ENCODE measurements at regions not wholly inside any gene's neighbourhood (a gene's known extent, or its start where the extent isn't known, plus 50 kb on each side); places are given as distances from the start of the nearest gene placed in this dataset.

DNA sequence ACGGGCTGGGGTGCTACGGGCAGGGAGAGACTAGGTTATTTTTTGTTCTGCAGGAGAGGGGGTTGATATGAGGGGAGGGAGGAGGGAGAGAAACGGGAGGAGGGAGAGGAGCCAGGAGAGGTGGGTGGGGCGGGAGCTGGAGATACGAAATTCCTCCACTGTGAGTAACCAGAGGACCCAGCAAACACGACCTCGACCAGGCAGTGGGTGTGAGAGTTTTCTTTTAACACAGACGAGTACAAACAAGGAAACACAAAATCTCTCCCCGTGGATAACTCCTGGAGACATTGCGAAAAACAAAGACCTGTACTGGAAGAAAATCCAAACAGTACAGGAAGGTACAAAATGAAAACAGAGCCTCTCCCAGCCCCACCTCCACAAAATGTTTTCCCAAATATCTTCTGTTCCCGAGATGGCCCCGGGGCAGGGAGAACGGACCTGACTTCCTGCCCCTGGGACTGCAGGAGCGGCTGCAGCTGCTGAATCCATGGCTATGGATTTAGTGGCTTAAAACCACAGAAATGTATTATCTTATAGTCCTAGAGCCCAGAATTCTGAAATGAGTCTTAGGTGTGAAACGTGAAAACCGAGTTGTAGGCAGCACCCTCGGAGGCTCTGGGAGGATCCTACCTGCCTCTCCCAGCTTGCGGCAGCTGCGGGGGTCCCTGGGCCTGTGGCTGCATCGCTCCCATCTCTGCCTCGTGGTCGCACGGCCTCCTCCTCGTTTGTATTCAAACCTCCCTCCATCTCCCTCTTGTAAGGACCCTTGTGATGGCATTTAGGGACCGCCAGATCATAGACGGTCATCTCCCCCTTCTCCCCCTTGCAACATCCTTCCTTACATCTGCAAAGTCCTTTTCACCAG, 82.2 kb downstream of the RIPK4 start:
- no peaks in the 10 kb centered on the region for H3K36me3 ChIP-seq (replicated peaks; ENCODE audit: low read depth, low read length)
- H3K27me3 ChIP-seq (ENCODE audit: low read depth, low read length) = no peaks in the 10 kb centered on the region
- H3K9me3 ChIP-seq (ENCODE audit: insufficient read depth, low read length) = no peaks in the 10 kb centered on the region
- no peak overlapping the region for H3K4me2 ChIP-seq (ENCODE audit: low read length)
- no peaks in the 10 kb centered on the region for H3K4me1 ChIP-seq (ENCODE audit: low read length)
- no peak overlapping the region for H2AFZ ChIP-seq (ENCODE audit: low read depth, low read length)
- H3K79me2 ChIP-seq (ENCODE audit: low read length) = no peaks in the 10 kb centered on the region
- TF ChIP-seq, protein P1, sequence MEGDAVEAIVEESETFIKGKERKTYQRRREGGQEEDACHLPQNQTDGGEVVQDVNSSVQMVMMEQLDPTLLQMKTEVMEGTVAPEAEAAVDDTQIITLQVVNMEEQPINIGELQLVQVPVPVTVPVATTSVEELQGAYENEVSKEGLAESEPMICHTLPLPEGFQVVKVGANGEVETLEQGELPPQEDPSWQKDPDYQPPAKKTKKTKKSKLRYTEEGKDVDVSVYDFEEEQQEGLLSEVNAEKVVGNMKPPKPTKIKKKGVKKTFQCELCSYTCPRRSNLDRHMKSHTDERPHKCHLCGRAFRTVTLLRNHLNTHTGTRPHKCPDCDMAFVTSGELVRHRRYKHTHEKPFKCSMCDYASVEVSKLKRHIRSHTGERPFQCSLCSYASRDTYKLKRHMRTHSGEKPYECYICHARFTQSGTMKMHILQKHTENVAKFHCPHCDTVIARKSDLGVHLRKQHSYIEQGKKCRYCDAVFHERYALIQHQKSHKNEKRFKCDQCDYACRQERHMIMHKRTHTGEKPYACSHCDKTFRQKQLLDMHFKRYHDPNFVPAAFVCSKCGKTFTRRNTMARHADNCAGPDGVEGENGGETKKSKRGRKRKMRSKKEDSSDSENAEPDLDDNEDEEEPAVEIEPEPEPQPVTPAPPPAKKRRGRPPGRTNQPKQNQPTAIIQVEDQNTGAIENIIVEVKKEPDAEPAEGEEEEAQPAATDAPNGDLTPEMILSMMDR (IDR thresholded peaks at IDR 0.05; ENCODE audit: low read depth, low read length) = no peak
- no peak for TF ChIP-seq EZH2phosphoT487 (IDR thresholded peaks at IDR 0.05; ENCODE audit: low read depth)
- no peak overlapping the region for H3K27ac ChIP-seq (ENCODE audit: low read length)
- H3K9ac ChIP-seq (ENCODE audit: low read length) = no peak overlapping the region
- H4K20me1 ChIP-seq (ENCODE audit: insufficient read depth, low read length) = no peaks in the 10 kb centered on the region
- H3K4me3 ChIP-seq (ENCODE audit: low read length) = no peak overlapping the region

DNA sequence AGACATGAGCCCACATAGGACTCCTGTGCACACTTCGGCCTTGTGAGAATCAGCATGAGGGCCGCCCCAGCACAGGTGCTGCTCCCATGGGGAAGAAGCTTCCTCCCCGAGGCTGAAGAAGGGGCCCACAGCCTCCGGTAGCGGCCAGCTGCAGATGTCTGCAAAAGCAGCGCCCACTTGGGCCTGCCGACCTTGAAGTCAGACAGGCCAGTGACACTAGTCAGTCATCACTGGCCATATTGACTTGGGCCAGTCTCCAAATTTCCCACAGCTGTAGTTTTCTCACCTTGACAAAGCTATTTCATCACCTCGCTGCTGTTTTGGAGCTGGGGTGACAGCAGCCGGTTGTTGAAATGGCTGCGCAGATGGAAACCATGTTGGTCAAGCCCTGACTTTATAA, 83.0 kb downstream of the RIPK4 start:
- Histone ChIP-seq H3K4me3 (ENCODE audit: low read length) (no peak overlapping the region), H3K79me2 (ENCODE audit: low read length) (no peaks in the 10 kb centered on the region), H3K4me1 (ENCODE audit: low read length) (no peaks in the 10 kb centered on the region), H4K20me1 (ENCODE audit: insufficient read depth, low read length) (no peaks in the 10 kb centered on the region), H3K27me3 (ENCODE audit: low read depth, low read length) (no peaks in the 10 kb centered on the region), H3K27ac (ENCODE audit: low read length) (no peak overlapping the region), H3K9me3 (ENCODE audit: insufficient read depth, low read length) (no peaks in the 10 kb centered on the region), H3K9ac (ENCODE audit: low read length) (no peak overlapping the region), H3K4me2 (ENCODE audit: low read length) (no peak overlapping the region), H2AFZ (ENCODE audit: low read depth, low read length) (no peak overlapping the region), H3K36me3 (replicated peaks; ENCODE audit: low read depth, low read length) (no peaks in the 10 kb centered on the region)
- TF ChIP-seq EZH2phosphoT487 (IDR thresholded peaks at IDR 0.05; ENCODE audit: low read depth) = no peak
- TF ChIP-seq, protein P1 (IDR thresholded peaks at IDR 0.05; ENCODE audit: low read depth, low read length) = no peak

DNA sequence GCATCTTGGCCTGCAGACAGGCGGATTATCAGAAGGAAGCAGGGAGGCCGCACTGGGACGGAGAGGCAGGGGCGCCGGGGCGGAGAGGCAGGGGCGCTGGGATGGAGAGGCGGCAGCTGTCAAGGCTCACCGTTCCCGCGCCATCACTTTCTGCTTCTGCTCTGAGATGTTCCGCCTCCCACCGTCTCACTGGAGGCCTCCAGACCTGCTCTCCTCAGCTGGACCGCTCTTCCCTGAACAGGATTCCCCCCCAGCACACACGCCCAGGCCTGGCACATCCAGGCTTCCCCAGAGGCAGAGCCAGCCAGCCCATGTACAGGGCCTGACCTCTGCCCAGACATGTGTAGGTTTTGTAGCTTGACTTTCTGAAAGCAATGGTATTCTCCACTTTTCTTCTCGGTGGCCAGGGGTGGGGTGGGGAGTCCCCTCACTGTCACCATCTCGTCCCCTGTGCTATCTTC, 84.1 kb downstream of the RIPK4 start:
- no peak overlapping the region for H3K27ac ChIP-seq (ENCODE audit: low read length)
- H3K4me3 ChIP-seq (ENCODE audit: low read length) = no peak overlapping the region
- H4K20me1 ChIP-seq (ENCODE audit: insufficient read depth, low read length) = no peaks in the 10 kb centered on the region
- H3K9ac ChIP-seq (ENCODE audit: low read length) = no peak overlapping the region
- no peak overlapping the region for H2AFZ ChIP-seq (ENCODE audit: low read depth, low read length)
- H3K27me3 ChIP-seq (ENCODE audit: low read depth, low read length) = no peaks in the 10 kb centered on the region
- H3K4me2 ChIP-seq (ENCODE audit: low read length) = no peak overlapping the region
- no peaks in the 10 kb centered on the region for H3K79me2 ChIP-seq (ENCODE audit: low read length)
- TF ChIP-seq EZH2phosphoT487 (IDR thresholded peaks at IDR 0.05; ENCODE audit: low read depth) = no peak
- TF ChIP-seq, protein P1 (IDR thresholded peaks at IDR 0.05; ENCODE audit: low read depth, low read length) = no peak
- no peaks in the 10 kb centered on the region for H3K36me3 ChIP-seq (replicated peaks; ENCODE audit: low read depth, low read length)
- H3K4me1 ChIP-seq (ENCODE audit: low read length) = no peaks in the 10 kb centered on the region
- no peaks in the 10 kb centered on the region for H3K9me3 ChIP-seq (ENCODE audit: insufficient read depth, low read length)

DNA sequence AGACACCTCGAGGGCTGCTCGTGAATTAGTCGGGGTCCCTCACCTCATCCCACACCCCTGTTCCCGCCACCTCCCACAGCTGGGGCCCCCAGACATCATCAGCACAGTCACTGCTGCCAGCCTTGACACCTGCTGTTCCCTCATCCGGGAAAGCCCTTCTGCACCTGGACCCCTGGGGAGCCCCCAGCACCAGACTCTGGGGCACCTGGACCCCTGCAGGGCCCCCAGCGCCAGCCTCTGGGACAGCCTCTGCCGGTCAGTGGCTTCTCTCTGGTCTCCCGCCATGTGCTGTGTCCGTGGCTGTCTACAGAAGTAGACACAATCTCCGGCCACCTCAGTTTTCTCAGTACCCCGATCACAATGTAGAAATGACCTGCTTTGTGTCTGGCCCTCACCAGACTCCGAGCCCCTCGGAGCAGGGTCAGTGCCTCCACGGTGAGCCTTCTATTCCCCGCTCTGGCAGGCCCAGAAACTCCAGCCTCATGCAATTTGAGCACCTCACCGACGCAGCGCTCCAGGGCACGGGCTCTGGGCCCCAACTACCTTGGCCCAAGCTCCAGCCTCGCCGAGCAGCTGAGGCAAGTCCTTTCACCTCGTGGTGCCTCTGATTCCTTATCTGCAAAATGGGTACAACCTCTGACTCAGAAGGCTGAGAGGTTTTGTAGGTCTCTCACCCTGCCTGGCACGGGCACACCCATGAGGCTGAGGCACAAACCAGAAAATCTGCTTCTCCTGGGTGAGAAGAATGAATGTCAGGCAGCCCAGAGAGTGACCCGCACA, 84.7 kb downstream of the RIPK4 start:
- Histone ChIP-seq H3K27ac (ENCODE audit: low read length) (no peak overlapping the region), H3K36me3 (replicated peaks; ENCODE audit: low read depth, low read length) (no peaks in the 10 kb centered on the region), H3K9me3 (ENCODE audit: insufficient read depth, low read length) (no peaks in the 10 kb centered on the region), H3K4me1 (ENCODE audit: low read length) (no peaks in the 10 kb centered on the region), H3K79me2 (ENCODE audit: low read length) (no peaks in the 10 kb centered on the region), H3K9ac (ENCODE audit: low read length) (no peak overlapping the region), H3K4me3 (ENCODE audit: low read length) (no peak overlapping the region), H2AFZ (ENCODE audit: low read depth, low read length) (no peak overlapping the region), H3K4me2 (ENCODE audit: low read length) (no peak overlapping the region), H3K27me3 (ENCODE audit: low read depth, low read length) (no peaks in the 10 kb centered on the region), H4K20me1 (ENCODE audit: insufficient read depth, low read length) (no peaks in the 10 kb centered on the region)
- TF ChIP-seq, protein P1 (IDR thresholded peaks at IDR 0.05; ENCODE audit: low read depth, low read length) = no peak
